Ammon's horn (tissue), 1 donor: ENCODE measurements at regions not wholly inside any gene's neighbourhood (a gene's known extent, or its start where the extent isn't known, plus 50 kb on each side); places are given as distances from the start of the nearest gene placed in this dataset.

Source experiments
- DNase-seq: peaks from one replicate; pipeline ENCODE4 v3.0.0-alpha.2; 2016; ENCODE audit warnings: low spot score

- no peak for DNase-seq
Observed at GRCh38 chr20:40806929-40807820, 118.1 kb upstream of the MAFB start.

GRCh38 chr20:40807821-40808170 lies 118.8 kb upstream of the MAFB start:
- no peak for DNase-seq

DNA sequence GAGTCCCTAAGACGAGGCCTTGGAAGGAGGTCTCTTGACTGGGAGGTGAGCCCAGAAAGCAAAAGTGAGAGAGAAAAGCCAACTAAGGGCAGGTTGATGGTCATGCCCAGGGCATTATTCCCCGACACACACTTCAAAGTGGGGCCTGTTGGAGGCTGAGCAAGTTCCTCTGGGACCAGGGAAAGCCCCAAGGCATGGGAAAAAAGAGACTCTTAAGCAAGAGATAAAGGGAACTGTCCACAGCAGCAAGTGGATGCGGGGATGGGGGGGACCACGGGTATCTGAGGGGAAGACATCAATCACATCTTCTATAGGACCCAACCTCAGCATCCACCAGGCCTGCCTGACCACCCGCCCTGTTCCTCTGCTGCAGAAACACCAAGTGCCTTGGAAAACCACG lies 119.9 kb upstream of the MAFB start:
- no peak for DNase-seq

DNA sequence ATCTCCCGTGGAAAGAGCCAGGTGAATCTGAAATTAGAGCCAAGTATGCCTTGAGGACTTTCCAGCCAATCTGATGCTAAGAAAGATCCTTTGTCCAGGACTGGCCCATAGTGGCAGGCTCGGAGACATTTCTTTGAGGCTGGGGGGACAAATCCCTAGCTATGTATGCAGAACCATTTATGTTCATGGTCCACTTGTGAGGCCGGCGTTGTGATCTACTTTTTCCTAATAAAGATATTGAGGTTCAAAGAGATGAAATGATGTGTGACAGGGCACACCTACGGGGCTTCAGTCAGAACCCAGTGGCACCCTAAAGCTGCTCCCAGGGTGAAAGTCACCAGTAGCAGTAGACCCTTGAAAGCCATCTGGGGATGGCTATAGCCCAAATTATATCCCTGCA lies 120.3 kb upstream of the MAFB start:
- no peak for DNase-seq

- DNase-seq = no peak
Observed at GRCh38 chr20:40810332-40811000, 121.4 kb upstream of the MAFB start.

GRCh38 chr20:40811004-40811403 lies 122.0 kb upstream of the MAFB start:
- DNase-seq = no peak

DNA sequence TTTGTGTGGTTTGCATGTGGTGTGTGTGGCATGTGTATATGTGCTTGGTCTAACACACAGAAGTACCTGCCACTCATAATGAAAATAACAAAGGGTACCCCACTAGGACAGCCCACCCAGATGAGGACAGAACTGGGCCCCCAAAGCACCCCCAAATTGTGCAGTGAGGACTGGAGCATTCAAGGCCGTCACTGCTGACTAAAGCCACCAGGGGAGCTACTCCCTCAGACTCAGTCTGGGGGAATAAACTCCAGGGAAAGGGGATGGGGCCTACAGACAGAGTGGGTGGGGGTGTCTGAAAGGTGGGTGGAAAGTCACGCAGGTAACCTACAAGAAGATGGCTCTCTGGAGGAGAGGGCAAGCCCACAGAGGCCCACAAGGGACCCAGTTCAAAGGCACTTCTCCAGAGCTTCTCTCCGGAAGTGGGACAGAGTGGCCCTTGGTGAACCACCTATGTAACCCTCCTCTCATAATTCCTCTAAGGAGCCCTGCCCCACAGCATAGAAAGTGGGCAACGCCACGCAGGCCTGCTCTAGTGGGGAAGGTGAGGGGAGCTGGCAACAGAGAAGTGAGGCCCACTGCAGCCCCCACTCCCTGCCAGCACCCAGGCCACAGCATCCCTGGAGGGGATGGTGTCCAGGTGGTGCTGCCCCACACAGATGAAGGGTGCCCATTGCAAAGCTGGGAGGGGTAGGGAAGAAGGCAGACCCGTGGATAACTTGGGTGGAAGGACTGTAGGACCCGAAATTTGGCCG lies 122.8 kb upstream of the MAFB start:
- no peak for DNase-seq

DNA sequence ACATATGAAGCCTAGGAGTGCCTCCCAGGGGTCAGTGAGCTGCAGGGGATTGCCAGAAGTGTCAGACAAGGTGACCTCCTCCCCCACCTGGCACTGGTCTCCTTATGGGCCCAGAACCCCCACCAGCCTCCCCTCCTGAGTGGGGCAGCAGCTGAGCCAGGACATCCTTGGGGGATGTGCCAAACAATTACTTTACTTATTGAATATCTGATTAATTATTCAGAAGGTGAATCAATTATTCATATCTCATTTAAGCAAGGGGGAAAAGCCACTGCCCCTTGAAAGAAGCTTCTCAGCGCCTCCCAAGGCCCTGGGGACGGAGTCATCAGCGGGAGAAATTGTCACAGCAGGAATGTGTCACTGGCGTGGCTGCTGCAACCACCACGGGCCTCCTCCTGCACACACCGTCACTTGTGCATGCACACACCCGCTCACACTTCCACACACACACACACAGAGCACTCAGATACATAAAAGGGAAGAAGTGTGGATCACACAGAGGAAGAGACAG lies 123.4 kb upstream of the MAFB start:
- no peak for DNase-seq

- no peak for DNase-seq
Observed at GRCh38 chr20:40813029-40813431, 124.0 kb upstream of the MAFB start.

DNA sequence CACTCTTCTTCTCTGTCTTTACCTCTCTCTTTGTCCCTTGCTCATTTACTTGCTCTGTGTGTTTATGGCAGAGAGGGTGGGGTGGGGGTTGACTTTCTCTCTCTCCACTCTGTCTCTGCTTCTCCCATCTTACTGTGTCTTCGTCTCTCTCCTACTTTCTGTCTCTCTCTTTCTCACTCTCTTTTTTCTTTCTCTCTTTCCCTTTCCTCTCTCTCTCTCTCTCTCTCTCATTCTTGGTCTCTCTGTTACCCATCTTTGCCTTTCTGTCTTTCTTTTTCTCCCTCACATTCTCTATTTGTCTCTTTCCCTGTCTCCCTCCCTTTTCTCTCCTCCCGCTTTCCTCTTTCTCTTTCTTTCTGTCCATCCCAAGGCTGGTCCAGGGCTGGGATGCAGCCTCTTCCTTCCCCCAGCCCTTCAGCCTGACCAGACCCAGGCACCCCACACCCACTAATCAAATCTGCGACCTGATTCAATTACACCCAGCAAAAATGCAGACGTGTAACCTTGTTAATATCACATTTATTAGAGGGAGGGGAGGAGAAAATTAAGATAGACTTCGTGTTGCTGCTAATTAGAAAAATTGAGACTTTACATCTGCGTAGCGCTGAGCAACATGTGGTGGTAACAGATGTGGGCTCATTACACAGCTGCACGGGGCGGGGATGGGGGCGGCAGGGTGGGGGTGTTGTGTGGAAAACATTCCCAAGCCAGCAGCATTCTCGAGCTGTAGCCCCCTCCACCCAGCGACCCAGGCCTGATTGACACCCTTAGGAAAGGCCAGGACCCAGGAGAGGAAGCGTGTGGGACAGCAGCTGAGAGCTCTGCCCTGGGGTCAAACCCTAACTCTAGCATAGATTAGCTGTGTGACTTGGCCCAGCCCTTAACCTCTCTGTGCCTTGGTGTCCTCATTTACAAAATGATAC lies 124.9 kb upstream of the MAFB start:
- DNase-seq = no peak

GRCh38 chr20:40814631-40814960 lies 125.6 kb upstream of the MAFB start:
- DNase-seq = no peak

DNA sequence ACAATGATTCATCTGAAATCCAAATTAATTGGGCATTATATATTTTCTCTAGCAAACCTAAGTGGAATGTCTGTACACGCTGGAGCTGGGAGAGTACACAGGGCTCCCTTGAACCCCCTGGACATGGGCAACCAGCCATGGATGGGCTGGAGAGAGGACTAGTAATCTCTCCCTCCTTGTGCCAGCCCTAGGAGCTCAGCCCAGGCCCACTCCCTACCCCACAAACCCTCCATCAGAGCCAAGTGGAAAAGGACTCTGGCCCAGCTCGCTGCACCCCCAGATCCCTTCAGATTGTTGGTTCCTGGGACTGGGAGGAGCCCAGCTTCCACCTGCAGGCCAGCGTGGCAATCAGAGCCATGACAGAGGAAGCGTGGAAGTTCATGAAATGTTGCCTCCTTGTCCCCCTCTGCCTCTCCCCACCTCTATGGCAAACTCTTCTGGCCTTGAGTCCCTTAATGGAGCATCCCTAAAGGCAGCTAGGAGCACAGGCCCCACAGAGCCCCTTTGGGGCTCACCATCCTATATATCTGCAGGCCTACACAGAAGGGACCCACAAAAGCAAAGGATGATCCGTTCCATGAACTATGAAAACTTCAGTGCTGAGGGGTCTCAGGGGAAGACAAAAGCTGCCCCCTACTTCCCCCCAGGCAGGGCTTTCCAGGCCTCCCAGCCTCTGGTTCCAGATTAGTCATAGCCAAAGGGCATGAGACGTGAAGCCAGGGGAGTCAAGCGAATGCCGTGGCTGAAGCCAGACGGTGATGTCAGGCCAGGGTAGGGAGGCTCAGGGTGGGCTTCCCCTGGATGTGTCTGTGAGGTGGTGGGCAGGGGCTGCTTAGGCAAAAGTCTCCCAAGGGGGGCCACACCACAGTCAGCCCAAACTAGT lies 126.4 kb upstream of the MAFB start:
- no peak for DNase-seq

- DNase-seq = no peak
Observed at GRCh38 chr20:40816039-40816352, 127.0 kb upstream of the MAFB start.

DNA sequence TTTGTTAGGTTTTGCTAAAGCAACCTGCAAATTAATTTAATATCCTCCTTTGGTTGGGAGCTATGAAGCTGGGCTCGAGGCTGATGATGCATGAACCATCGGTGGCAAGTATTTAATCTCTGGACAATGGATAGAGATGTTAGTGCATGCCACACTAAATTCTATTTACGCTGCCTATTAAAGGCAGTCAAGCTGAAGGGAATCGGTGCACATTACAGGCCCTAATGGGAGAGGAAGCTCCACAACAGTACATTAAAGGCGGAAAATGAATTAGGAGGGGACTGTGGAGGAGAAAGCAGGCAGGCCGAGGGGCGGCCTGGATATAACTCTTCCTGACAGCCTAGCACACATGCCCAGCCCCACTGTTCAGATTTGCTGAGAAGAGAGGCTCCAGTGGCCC lies 132.4 kb upstream of the MAFB start:
- no peak for DNase-seq

GRCh38 chr20:40826699-40827098 lies 137.7 kb upstream of the MAFB start:
- no peak for DNase-seq

- no peak for DNase-seq
Observed at GRCh38 chr20:40835321-40835720, 146.3 kb upstream of the MAFB start.

- no peak for DNase-seq
Observed at GRCh38 chr20:40838509-40838908, 149.5 kb upstream of the MAFB start.

DNA sequence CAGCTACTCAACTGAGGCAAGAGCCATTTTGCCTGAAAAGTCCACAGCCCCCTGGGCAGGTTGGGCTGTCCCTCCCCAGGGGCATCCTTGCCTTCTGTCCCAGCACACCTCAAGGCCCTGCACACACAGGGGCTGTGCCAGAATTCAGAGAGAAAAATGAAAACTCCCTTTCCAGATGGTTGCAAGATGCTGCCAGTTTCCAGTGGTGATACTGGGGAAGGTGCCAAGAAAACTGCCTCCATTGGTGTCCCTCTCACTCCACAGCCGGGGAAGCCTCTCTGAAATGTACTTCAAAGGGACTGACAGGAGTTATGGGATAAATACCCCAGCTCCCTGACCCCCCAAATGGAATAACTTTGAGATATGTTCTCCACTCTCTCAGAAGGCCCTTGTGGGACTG lies 154.2 kb upstream of the MAFB start:
- no peak for DNase-seq

- DNase-seq = no peak
Observed at GRCh38 chr20:40844332-40844731, 155.3 kb upstream of the MAFB start.

GRCh38 chr20:40848096-40848495 lies 159.1 kb upstream of the MAFB start:
- DNase-seq = no peak

- DNase-seq = no peak
Observed at GRCh38 chr20:40848526-40848925, 159.5 kb upstream of the MAFB start.
